Left colon (tissue), 2 donors: ENCODE measurements at regions not wholly inside any gene's neighbourhood (a gene's known extent, or its start where the extent isn't known, plus 50 kb on each side); places are given as distances from the start of the nearest gene placed in this dataset.

ENCODE experiments used
- ATAC-seq: fragments of 200-7000 bp; cut with Tn5 transposase; one replicate; pipeline ENCODE4 v1.9.1; 2020; ENCODE audit warnings: mild to moderate bottlenecking, moderate library complexity
- DNase-seq, 2 donors: peaks; one replicate each; pipeline ENCODE4 v3.0.0-alpha.2; 2020
- intact Hi-C, 2 donors: fragments of 100-400 bp; cut with DNase I in 1 of 2; cut with micrococcal nuclease in 1 of 2; formaldehyde crosslinking; loops; one replicate each; pipeline versions ENCODE4 v1.11.2 to v1.14.0; 2022; cut with DNase I, micrococcal nuclease
- donor health status: DM: no; HTN: no; CAD: no.
- donor health status: DM: yes; HTN: yes; CAD: no.

DNA sequence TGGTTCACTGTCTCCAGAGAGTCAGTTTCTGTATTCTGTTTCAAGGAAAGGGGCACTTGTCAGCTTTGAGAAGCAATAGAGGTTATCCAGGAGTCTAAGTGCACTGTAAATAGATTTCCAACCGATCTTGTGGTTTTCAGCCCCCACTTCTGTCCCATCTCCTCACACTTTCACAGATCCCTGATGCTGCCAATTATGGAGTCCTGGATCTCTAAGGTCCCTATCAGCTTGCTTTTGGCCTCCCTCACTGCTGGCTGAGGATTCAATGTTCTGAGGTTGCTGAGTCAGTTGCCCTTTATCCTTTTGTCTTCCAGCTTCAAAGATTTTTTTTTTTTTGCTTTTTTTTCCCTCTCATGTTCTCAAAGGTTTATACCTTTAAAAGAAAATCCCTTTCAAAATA is 98.4 kb downstream of the DIRAS3 start:
- intact Hi-C loops = no loop called here
- ATAC-seq = no peak
- DNase-seq = no peak

DNA sequence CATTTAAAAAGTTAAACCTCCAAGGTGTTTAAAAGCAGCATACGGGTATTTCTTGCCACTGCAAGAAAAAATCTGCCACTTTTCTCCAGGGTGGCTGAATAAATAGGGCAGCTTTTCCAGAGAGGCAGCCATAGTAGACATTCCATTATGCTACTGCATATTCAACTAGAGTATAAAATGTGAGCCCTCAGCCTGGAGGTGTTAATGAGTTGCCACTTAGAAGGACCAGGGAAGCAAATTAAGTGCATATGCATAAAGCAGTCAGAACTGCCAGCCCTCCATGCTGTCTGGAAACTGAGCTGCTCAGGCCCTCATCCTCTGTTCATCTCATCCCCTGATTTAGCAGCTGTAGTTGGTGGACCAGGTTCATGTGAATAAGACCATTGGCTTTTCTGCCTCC is 99.4 kb downstream of the DIRAS3 start:
- intact Hi-C loops = no loop called here
- DNase-seq (no peak), ATAC-seq (no peak)

DNA sequence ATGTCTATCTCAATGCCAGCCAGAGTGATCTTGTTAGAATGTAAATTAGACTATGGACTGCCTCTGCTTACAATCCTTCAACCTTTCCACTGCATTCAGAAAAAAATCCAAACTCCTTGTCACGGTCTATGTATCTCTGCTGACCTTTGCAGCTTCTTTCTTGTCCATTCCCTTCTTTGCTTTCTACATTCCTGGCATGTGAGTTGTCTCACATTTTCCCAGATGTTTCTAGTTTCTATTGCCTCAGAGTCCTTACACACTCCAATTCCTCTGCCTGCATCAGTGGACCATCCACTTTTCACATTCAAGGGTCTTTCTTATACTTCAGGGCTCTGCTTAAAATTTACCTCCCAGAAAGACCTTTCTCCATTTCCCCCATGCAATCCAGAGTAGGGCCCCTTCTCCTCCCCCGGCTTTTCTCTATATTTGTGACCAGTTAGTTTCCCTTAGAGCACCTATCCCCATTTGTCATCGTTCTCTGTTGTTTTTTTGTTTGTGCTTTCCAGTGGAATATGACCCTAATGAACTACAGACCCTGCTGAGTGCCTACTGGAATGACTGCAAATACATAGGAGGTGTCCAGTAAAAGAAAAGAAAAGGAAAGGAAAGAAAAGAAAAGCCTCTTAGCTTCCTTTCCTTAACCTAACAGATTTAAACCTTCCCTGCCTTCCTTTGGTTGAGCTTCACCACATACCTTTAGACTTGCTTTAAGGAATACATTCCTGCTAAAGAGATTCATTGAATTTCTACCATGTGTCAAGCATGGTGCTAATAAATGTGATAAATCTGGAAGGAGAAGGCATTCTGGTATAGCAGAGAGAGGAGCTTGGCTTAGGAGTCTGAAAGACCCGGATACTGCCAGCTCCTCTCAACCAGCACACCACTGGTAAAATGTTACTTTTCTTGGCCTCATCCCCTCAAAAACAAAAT is 102.0 kb downstream of the DIRAS3 start:
- ATAC-seq = no peak
- intact Hi-C loops = no loop called here
- no peak for DNase-seq

DNA sequence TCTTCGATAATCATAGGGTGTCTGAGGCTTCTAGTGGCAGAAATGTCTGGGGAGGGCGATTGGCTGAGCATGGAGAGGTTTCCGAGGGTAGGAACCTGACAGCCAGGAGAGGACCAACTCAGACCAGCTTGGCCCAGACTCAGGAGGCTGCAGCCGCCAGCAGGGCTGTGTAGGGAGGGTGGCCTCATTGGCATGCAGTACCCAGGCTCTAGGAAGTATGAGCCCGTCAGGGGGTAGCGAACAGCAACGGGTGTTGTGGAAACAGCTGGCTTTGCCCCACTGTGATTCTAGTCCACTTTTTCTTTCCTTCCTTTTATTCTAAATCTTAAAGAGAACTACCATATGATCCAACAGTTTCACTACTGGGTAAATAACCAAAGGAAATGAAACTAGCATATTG is 103.3 kb downstream of the DIRAS3 start:
- intact Hi-C loops = no loop called here
- no peak for DNase-seq
- ATAC-seq = no peak

DNA sequence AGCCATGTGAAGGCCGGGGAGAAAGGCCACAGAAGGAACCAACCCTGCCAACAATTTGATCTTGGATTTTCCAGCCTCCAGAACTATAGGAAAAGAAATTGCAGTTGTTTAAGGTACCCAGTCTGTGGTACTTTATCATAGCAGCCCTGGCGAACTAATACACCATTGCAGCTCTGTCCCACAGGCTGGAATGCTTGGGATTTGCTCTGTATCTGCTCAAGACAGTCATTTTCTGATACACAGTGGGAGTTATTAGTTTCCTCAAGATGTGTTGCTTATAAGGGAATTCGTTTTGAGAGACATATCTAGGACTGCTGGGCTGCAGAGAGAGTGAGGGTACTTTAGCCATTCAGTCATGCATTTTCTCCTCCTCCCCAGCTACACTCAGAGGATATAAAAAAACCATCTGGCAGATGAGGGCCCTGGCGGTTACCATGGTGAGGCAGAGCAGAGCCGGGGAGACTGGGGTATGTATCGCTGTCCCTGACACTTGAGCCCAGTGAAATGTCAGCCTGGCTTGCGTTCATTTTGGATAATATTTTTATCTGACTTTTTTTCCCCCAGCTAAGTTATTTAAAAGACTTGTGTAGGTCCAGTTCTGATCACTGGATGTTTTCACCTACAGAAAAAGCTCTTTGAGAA is 104.6 kb downstream of the DIRAS3 start:
- DNase-seq = no peak
- no peak for ATAC-seq
- intact Hi-C loops = no loop called here

DNA sequence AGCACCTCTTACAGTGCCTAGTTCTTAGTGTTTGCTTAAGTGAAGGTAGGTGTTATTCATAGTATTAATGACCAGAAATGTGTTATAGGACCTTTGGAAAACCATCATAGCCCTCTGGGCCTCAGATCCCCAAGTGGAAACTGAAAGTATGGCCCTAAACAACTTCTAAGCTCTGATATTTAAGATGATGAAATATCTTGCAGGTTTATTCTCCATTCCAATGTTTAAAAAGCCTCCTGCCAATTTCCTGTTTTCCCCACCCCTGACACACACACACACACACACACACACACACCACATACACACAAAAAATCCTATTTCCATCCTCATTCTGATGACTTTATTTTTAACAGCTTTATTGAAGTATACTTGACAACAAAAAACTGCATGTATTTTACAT is 108.2 kb downstream of the DIRAS3 start:
- ATAC-seq (no peak), DNase-seq (no peak)
- intact Hi-C loops = no loop called here

DNA sequence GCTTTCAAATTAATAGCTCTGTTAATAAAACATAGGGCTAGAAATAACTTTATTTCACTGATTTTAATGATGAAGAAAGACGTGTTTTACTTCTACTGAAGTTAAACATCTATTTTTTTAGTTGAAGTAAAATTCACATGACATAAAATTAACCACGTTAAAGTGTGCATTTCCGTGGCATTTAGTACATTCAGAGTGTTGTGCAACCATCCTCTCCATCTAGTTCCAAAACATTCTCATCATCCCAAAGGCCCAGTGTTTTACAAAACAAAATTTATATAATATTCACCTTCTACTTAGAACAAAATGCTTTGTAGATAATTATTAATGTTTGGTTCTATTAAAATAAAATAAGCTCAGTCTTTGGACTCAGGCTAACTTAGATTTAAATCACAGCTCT is 108.5 kb upstream of the GNG12 start:
- intact Hi-C loops = no loop called here
- DNase-seq = no peak
- no peak for ATAC-seq

DNA sequence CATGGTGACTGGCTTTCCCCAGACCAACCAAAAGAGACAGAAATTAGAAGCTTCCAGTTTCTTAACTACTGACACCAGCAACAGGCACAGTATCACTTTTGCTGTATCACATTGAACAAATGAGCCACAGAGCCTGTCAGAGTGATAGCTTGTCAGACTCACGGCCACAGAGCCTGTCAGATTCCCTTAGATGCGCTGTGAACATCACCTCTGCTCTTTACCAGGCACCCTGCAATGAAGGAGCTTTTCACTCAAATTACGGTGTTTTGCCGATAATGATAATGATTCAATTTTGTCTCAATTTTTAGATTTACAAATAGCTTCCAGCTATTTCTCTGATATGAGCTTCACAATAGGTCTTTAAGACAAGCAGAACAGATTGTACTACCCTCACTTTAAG is 107.9 kb upstream of the GNG12 start:
- DNase-seq (no peak), ATAC-seq (no peak)
- intact Hi-C loops = no loop called here

DNA sequence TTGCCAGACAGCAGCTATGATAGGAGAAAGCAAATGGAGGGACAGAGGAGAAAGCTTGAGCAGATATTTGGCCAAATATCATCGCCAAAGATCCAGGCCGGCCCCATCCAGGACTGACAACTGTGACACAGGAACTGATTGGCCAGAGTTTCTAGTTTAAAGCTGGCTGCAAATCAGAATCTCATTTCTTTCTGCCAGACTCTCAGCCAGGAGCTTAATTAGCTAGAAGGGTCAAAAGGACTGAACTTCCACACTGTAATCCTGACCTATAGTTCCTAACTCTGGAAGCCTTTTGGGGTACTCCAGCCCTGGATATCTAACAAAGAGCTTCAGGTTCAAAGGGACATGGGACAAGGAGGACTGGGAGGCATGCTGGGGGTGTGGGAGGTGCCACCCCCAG is 106.7 kb upstream of the GNG12 start:
- intact Hi-C loops = no loop called here
- DNase-seq = no peak
- ATAC-seq = no peak

DNA sequence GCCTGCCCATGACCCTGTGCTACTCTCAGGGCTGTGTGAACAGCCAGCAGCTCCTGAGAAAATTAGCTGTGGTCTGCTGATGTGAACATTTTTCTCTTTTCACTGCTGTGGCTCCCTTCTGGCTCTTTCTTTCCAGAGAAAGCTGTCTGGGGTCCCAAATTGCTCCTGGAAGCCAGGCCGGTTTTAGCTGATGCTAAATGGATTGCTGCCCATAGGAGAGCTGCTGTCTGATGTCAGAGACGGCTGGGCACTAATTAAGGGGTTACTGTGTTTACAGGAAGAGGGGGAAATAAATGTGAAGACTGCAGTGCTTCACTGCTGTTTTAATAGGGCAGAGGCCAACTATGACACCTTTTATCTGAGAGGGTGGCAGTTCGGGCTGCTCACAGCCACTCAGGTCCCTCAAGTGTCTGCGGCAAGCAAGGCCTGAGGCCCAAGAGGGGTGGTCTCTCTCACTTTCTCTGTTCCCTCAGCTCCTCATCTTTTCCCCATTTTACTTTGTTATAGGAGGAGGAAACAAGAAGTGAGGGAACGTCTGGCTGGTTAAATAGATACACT is 106.0 kb upstream of the GNG12 start:
- ATAC-seq (no peak), DNase-seq (no peak)
- intact Hi-C loops = no loop called here

DNA sequence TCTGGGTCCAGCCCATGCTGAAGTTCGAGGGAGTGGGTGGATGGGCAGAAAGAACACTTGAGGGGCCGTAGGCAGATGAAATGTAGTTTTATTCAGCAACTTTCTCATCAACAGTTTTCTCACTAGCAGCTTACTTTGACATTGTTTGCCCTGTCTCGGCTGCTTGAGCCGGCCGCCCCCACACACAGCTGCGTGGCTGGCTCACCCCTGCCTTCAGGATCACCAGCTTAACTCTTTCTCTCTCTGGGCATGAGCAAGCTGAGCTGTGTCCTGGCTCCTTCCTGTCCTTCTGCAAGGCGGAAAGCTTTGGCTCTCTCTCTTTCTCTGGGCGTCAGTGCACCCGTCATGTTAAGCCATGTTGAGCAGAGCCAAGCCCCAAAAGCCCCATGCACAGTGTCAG is 104.4 kb upstream of the GNG12 start:
- ATAC-seq = no peak
- no peak for DNase-seq
- intact Hi-C loops = no loop called here

DNA sequence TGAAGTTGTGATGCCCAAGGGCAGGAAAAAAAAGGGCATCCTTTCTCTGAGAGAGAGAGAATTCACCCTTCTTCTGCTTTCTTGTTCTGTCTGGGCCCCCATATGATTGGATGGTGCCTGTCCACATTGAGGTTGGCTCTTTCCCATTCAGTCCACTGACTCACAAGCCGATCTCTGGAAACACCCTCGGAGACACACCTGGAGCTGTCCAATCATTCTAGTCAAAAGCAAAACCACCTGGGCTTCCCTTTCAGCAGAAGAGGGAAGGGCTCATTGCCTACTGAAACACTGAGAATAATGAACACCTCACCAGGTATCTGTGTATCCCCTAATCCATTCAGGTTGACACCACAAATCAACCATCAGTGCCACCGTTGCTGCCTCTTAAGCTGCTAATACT is 103.7 kb upstream of the GNG12 start:
- ATAC-seq = no peak
- intact Hi-C loops = no loop called here
- no peak for DNase-seq

DNA sequence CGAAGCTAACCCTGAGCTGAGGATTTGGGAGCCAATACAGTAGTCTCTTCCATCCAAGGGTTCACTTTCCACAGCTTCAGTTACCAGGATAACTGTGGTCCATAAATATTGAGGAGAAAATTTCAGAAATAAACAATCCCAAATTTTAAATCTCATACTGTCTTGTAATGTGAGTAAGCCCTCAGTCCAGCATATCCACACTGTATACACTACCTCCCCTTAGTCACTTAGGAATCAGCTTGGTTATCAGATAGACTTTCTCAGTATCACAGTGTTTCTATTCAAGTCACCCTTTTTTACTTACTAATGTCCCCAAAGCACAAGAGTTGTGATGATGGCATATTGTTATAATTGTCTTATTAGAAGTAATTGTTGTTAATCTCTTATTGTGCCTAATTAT is 102.3 kb upstream of the GNG12 start:
- ATAC-seq (no peak), DNase-seq (no peak)
- intact Hi-C loops = no loop called here

DNA sequence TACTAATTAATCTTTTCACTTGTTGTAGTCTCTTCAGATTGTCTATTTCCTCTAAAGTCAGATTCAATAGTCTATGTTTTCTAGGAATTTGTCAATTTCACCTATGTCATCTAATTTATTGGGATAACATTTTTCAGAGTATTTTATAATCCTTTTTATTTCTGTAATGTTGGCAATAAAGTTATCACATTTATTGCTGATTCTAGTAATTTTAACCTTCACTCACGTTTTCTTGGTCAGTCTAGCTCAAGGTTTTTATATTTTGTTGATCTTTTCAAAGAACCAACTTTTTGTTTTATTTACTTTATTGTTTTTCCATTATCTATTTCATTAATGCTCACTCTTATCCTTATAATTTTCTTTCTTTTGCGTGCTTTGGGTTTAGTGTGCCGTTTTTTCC is 97.9 kb upstream of the GNG12 start:
- ATAC-seq (no peak), DNase-seq (no peak)
- intact Hi-C loops = no loop called here

DNA sequence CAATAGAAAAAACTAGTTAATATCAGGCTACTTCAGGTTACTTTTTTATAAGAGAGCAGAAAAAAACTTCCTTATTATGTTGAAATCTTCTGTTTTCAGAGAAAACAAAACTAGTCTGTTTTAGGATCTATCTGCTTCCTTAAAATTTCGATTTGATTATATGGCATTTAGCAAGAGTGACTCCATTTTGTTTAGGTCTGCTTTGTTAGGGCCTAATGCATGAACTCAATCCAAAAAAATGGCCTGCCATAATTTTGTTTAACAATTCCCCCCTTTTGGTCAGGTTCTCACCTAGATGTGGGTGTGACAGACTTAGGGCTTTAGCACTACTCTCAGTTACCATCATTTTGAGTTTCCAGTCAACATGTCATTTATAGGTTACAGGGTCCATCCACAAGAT is 89.8 kb upstream of the GNG12 start:
- no peak for ATAC-seq
- no peak for DNase-seq
- intact Hi-C loops = no loop called here

DNA sequence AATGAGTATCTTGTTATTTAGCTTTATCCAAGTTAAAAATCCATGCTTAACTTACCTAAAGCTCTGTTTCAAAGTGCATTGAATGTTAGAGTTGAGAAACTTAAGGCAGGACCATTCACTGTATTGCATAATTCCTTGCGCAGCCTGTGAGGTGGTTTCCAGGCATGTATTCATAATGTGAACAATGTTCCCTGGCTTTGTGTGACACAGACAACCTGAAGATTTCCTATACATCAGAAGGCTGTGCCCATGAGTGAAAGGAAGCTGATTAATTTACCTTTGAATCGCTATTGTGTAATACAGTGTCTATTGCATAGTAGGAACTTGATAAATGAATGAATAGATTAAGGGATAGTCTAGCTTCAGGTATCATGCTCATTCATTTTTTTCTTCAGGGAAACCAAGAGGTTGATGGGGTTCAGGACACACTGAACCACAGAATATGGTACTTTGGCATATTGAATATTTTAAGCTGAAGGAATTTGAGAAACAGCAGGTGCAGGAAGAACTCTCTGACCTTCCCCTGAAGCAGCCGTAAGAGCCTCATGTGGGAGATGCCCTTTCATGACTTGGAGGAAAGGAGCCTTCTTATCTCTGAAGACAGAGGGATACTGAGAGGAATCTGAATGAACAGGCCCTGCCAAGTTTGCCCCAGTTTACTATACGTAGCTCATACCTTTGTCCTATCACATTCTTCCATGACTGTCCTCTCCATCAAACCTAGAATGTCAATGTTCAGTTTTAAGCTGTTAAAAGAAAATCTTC is 88.6 kb upstream of the GNG12 start:
- DNase-seq (no peak), ATAC-seq (no peak)
- intact Hi-C loops = no loop called here

DNA sequence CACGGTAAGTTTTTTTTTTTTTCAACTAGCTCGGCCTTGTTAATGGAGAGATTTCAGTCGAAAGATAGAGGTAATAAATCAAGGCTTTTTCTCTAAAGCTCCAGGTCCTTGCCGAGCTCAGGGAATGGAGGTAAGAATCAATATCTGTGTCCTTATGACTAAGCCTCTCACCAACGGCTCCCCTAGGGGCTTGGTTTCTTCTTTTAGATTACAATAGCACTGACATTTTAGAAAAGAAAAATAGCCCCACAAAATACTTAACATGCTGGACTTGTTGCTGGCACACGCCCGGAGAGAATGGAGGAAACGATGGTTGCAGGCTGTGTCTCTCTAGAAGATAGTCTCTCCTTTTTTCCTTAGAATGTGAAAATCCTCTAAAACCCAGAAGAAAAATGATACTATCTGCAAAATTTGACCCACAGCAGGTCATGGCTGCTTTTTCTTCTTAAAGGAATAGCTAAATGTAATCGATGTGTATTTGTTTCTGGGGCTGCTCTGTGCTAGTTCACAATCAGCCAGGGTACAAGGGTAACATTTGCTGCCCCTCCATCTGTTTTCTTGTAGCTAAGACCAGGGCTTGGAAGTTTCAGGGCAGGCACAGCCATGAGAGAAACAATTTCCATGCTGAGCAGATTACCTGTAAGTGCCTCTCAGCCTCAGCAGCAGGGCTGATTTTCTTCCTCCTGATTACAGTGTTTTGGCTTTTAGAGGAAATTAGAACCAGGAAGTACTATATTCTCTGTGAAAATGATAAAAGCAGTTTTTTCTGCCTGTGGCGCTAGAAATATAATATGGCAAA is 86.2 kb upstream of the GNG12 start:
- intact Hi-C loops = no loop called here
- ATAC-seq = no peak
- no peak for DNase-seq

DNA sequence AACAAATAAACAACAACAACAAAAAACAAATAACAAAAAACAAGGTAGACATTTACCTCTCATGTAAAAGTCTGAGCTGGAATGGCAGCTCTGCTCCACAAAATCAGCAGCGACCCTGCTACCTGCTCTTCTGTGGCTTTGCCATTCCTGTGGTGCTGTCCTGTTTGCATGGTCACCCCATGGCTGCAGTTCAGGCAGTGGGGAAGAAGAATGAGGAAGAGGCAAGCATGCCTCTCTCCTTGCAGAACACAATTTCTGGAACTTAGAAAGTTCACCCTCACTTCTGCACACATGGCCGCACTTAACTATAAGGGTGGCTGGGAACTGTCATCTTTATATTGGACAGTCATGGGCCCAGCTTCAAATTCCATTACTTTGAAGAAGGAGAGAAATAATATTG is 84.8 kb upstream of the GNG12 start:
- DNase-seq (no peak), ATAC-seq (no peak)
- intact Hi-C loops = no loop called here

DNA sequence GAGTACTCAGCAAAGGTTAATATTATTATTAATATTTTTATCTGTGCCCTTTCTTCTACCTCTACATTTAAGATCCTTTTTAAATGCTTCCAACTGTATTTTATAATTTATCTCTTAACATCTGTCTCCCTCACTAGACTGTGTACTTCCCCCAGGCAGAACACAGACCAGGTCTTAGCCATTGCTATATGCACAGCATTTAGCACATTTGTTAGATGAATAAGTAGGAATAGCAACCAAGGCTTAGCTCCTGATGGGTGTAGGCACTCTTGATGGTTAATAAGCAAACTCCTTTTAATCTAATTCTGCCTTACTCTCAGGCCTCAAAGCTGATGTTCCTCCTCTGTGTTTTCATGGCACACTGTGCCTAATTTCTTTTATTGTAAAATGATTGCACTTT is 83.7 kb upstream of the GNG12 start:
- DNase-seq (no peak), ATAC-seq (no peak)
- intact Hi-C loops = no loop called here
